ENCODE measurements at regions not wholly inside any gene's neighbourhood (a gene's known extent, or its start where the extent isn't known, plus 50 kb on each side); places are given as distances from the start of the nearest gene placed in this dataset.
A peak's percentile ranks its signal among the peaks of the same experiment; 100 is the strongest.
"Not testable (repeated sequence)": the region's sequence is repeated elsewhere in the genome, so short reads cannot be mapped to it uniquely, and the experiment has no call there.

DNA sequence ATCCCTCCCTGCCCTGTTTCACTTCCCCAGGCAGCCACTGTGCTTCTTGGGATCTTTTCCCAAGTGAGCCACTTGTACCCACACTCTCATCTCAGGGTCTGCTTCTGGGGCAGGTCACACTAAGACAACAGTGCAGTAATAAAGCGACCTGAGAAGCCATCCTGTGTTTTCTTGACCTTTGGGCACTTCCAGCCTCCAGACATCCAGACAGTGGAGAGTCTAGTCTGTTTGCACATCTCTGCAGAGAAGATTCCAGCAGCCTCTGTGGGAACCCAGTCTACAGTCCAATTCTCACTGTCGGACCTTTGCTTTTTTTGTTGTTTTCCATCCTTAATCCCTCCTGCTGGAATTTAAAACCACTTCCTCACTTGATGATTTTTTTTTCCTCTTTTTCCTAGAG, 50.3 kb upstream of the ATP6AP2 start:
- no peaks in the 10 kb centered on the region for H3K27me3 ChIP-seq (ENCODE audit: control insufficient read depth, insufficient read depth, low read length)
- FAIRE-seq: no peak
- no peak overlapping the region for H3K4me3 ChIP-seq (ENCODE audit: low read depth, low read length)
- no peak for DNase-seq (ENCODE audit: low read depth)
- H3K36me3 ChIP-seq (ENCODE audit: control insufficient read depth, insufficient read depth, low read length): no peaks in the 10 kb centered on the region
- no peak for TF ChIP-seq CTCF (IDR thresholded peaks at IDR 0.05; ENCODE audit: insufficient read depth, low read length, severe bottlenecking)

- FAIRE-seq: peak; percentile 76
These were observed 53.2 kb upstream of the ATP6AP2 start for GRCh38 chrX:40527543-40527942.

DNA sequence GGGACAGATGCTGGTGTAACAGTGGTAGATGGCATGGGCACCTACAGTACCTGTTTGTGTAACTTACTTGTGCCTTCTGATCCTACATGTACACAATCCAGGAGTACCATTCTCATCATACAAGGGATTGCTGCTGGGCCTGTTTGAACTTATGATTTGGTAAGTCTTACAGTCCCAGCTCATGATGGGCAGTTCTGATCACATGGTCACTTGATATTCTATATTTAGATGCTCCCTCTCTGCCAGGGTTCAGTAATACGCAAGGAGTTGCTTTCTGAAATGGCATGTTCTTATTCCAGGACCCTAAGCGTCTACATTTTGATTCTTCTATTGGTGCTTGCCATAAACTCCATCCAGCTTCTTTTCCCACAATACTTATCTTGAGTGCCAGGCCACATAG, 54.4 kb upstream of the ATP6AP2 start:
- DNase-seq (ENCODE audit: low read depth): no peak
- Histone ChIP-seq H3K4me3 (ENCODE audit: low read depth, low read length) (no peak overlapping the region), H3K36me3 (ENCODE audit: control insufficient read depth, insufficient read depth, low read length) (no peaks in the 10 kb centered on the region), H3K27me3 (ENCODE audit: control insufficient read depth, insufficient read depth, low read length) (no peaks in the 10 kb centered on the region)
- no peak for TF ChIP-seq CTCF (IDR thresholded peaks at IDR 0.05; ENCODE audit: insufficient read depth, low read length, severe bottlenecking)
- no peak for FAIRE-seq

More at GRCh38 chrX:40527543-40527942, 53.2 kb upstream of the ATP6AP2 start:
- Histone ChIP-seq H3K36me3 (ENCODE audit: control insufficient read depth, insufficient read depth, low read length) (no peaks in the 10 kb centered on the region), H3K4me3 (ENCODE audit: low read depth, low read length) (no peak overlapping the region), H3K27me3 (ENCODE audit: control insufficient read depth, insufficient read depth, low read length) (no peaks in the 10 kb centered on the region)
- no peak for DNase-seq (ENCODE audit: low read depth)
- TF ChIP-seq CTCF (IDR thresholded peaks at IDR 0.05; ENCODE audit: insufficient read depth, low read length, severe bottlenecking): no peak

GRCh38 chrX:40525901-40526300, 54.9 kb upstream of the ATP6AP2 start:
- H3K27me3 ChIP-seq (ENCODE audit: control insufficient read depth, insufficient read depth, low read length); H3K4me3 ChIP-seq (ENCODE audit: low read depth, low read length); H3K36me3 ChIP-seq (ENCODE audit: control insufficient read depth, insufficient read depth, low read length); DNase-seq (ENCODE audit: low read depth); FAIRE-seq: not testable (repeated sequence)

GRCh38 chrX:40524423-40524822, 56.3 kb upstream of the ATP6AP2 start:
- Histone ChIP-seq H3K27me3 (ENCODE audit: control insufficient read depth, insufficient read depth, low read length) (no peaks in the 10 kb centered on the region), H3K36me3 (ENCODE audit: control insufficient read depth, insufficient read depth, low read length) (no peaks in the 10 kb centered on the region), H3K4me3 (ENCODE audit: low read depth, low read length) (no peak overlapping the region)
- DNase-seq (ENCODE audit: low read depth) (no peak), FAIRE-seq (peak; percentile 43)
- no peak for TF ChIP-seq CTCF (IDR thresholded peaks at IDR 0.05; ENCODE audit: insufficient read depth, low read length, severe bottlenecking)

DNA sequence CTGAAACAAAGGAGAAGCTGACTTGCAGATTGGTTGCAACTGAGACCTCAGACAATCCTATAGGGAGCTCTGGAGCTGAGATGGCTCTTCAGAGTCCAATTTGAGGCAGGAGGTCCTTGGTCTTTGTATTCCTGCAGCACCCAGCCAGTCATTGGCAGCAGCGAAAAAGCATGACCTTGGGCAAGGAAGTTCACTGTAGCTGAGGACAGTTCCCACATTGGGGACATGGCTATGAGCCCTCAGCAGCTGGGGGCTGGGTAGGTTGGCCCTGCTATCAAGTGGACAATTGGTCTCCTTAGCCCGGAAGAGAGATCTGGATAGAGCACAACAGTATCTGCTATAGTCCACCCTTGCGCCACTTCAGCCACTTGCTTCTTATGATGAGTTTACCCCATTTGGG, 56.9 kb upstream of the ATP6AP2 start:
- FAIRE-seq: no peak
- DNase-seq (ENCODE audit: low read depth): no peak
- H3K27me3 ChIP-seq (ENCODE audit: control insufficient read depth, insufficient read depth, low read length): no peaks in the 10 kb centered on the region
- H3K36me3 ChIP-seq (ENCODE audit: control insufficient read depth, insufficient read depth, low read length): no peaks in the 10 kb centered on the region
- TF ChIP-seq CTCF (IDR thresholded peaks at IDR 0.05; ENCODE audit: insufficient read depth, low read length, severe bottlenecking): no peak
- H3K4me3 ChIP-seq (ENCODE audit: low read depth, low read length): no peak overlapping the region

Data from bronchial epithelial cell (primary cell).